ENCODE measurements at regions not wholly inside any gene's neighbourhood (a gene's known extent, or its start where the extent isn't known, plus 50 kb on each side); places are given as distances from the start of the nearest gene placed in this dataset.

DNA sequence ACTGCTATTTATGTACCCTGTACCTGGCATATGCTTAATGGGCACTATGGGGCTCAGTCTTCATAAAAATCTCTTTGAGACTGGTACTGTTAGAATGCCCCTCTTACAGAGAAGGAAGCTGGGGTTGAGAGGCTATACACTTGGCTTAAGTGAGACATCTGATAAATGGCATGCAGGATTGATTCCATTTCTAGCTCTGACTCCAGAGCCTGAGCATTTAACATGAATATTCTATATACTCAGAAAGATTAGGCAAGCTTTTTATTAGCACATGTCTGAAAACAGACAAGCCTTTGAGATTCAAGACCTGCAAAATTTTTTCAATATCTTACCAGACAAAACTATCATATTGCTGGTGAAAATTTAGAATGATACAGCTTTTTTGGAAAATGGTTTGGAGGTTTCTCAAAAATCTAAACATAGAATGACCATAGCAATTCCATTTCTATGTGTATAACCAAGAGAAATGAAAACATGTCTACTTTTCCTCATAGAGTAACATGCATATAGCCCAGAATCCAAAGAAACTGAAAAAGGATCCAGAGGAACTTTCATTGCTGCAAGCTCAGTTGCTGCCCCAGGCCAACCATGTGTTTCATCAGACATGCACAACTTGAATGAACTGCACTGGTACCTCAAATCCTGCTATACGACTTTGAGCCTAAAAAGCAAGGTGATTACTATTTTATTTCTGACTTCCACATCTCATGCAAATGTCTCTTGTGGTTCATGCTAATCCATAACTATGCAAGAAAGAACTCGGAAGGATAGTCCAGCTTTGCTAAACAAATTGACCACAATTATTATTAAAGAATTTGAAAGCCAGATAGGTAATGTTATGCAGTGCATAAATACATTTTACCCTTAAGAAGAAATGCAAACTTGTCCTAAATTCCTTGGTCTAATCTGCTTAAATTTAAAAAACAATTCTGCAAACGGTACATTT, 389.0 kb upstream of the GRIA1 start:
- H3K4me3 Mint-ChIP-seq = no peak overlapping the region
- H3K9me3 Mint-ChIP-seq = peaks cover 4% of the 10 kb centered on the region
- no peak overlapping the region for H3K27ac Mint-ChIP-seq
- no peaks in the 10 kb centered on the region for H3K4me1 Mint-ChIP-seq
- no peak for TF ChIP-seq CTCF (IDR thresholded peaks at IDR 0.05)
- no peak for DNase-seq
- H3K36me3 Mint-ChIP-seq (ENCODE audit: low read depth) = no peaks in the 10 kb centered on the region
- peaks cover 3% of the 10 kb centered on the region for H3K27me3 Mint-ChIP-seq (ENCODE audit: low read depth, poor library complexity)

- Mint-ChIP-seq H3K4me3 (no peak overlapping the region), H3K9me3 (peaks cover 15% of the 10 kb centered on the region), H3K4me1 (peaks cover 19% of the 10 kb centered on the region), H3K27me3 (ENCODE audit: low read depth, poor library complexity) (peaks cover 4% of the 10 kb centered on the region), H3K27ac (no peak overlapping the region), H3K36me3 (ENCODE audit: low read depth) (peaks cover 5% of the 10 kb centered on the region)
- DNase-seq = no peak
- no peak for TF ChIP-seq CTCF (IDR thresholded peaks at IDR 0.05)
Measured at GRCh38 chr5:153116916-153117315, 373.6 kb upstream of the GRIA1 start.

DNA sequence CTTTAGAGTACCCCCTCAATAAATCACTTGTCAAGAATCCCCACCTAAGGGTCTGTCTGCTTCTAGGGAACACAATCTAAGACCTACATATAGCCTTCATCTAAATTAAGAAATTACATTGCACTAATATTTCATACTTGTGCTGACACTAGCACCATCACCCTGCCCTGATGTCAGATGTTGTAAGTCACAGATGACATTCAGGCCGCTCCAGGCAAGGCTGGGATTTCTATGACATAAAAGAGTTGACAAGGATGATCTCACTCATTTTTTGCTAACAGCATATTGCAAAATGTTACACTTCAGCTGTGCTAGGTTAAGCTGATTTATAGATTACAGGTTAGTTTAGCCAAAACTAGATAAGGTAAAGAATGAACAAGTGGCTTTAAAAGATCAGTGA, 372.5 kb upstream of the GRIA1 start:
- H3K27me3 Mint-ChIP-seq (ENCODE audit: low read depth, poor library complexity) = peaks cover 4% of the 10 kb centered on the region

GRCh38 chr5:153122403-153122802, 368.1 kb upstream of the GRIA1 start:
- DNase-seq = no peak
- Mint-ChIP-seq H3K27me3 (ENCODE audit: low read depth, poor library complexity) (no peaks in the 10 kb centered on the region), H3K36me3 (ENCODE audit: low read depth) (peaks cover 5% of the 10 kb centered on the region), H3K27ac (no peak overlapping the region), H3K9me3 (peaks cover 5% of the 10 kb centered on the region), H3K4me3 (no peak overlapping the region), H3K4me1 (peaks cover 31% of the 10 kb centered on the region)
- TF ChIP-seq CTCF (IDR thresholded peaks at IDR 0.05) = no peak

More for the DNA sequence above, 372.5 kb upstream of the GRIA1 start:
- DNase-seq = no peak
- H3K36me3 Mint-ChIP-seq (ENCODE audit: low read depth) = peaks cover 5% of the 10 kb centered on the region
- TF ChIP-seq CTCF (IDR thresholded peaks at IDR 0.05) = no peak
- H3K9me3 Mint-ChIP-seq = peaks cover 15% of the 10 kb centered on the region
- H3K27ac Mint-ChIP-seq = no peak overlapping the region
- no peak overlapping the region for H3K4me3 Mint-ChIP-seq
- peaks cover 30% of the 10 kb centered on the region for H3K4me1 Mint-ChIP-seq

GRCh38 chr5:153130296-153130695, 360.2 kb upstream of the GRIA1 start:
- no peak overlapping the region for H3K27ac Mint-ChIP-seq
- H3K27me3 Mint-ChIP-seq (ENCODE audit: low read depth, poor library complexity) = no peaks in the 10 kb centered on the region
- DNase-seq = no peak
- TF ChIP-seq CTCF (IDR thresholded peaks at IDR 0.05) = no peak
- H3K4me1 Mint-ChIP-seq = no peaks in the 10 kb centered on the region
- no peak overlapping the region for H3K4me3 Mint-ChIP-seq
- no peaks in the 10 kb centered on the region for H3K36me3 Mint-ChIP-seq (ENCODE audit: low read depth)
- H3K9me3 Mint-ChIP-seq = no peaks in the 10 kb centered on the region

DNA sequence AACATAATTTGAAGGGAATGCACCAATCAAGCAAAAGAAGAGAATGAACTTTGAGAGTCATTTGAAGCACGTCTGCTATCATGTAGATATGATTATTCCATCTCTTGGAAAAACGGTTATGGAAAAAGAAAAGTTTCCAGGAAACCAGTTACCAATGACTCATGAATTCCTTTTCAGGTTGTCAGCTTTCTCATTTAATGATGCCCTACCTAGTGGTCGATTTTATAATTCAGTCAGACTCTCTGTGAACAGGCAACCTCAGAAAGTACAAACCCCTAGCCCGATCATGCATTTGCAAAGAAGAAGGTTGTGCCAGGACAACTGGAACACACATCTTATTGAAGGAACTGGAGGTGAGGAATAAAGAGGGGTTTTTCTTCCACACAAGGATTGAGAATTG, 355.1 kb upstream of the GRIA1 start:
- Mint-ChIP-seq H3K4me3 (no peak overlapping the region), H3K4me1 (no peaks in the 10 kb centered on the region), H3K9me3 (no peaks in the 10 kb centered on the region), H3K36me3 (ENCODE audit: low read depth) (no peaks in the 10 kb centered on the region), H3K27me3 (ENCODE audit: low read depth, poor library complexity) (peaks cover 2% of the 10 kb centered on the region), H3K27ac (no peak overlapping the region)
- no peak for TF ChIP-seq CTCF (IDR thresholded peaks at IDR 0.05)
- no peak for DNase-seq

All from nephron progenitor cell (in vitro differentiated cells).